Skin epidermis (tissue), 12 donors: ENCODE measurements at regions not wholly inside any gene's neighbourhood (a gene's known extent, or its start where the extent isn't known, plus 50 kb on each side); places are given as distances from the start of the nearest gene placed in this dataset.
"Not testable (repeated sequence)": the region's sequence is repeated elsewhere in the genome, so short reads cannot be mapped to it uniquely, and the experiment has no call there.

Experiments used
- H3K27ac ChIP-seq, 21 experiments: fragments of 200-600 bp; sonication (generic) in 11 of 21; one replicate each; pipeline ENCODE4 v1.5.0; 2020; ENCODE audit warnings: mild to moderate bottlenecking in 3 of 21, inconsistent platforms in 2 of 21, moderate library complexity in 2 of 21
- H3K4me3 ChIP-seq, 7 experiments: fragments of 200-600 bp; sonication (generic) in 2 of 7; one replicate each; pipeline ENCODE4 v1.5.0; 2020; ENCODE audit warnings: inconsistent platforms in 2 of 7, mild to moderate bottlenecking in 2 of 7, moderate library complexity in 1 of 7

GRCh38 chr7:152544481-152544927, 108.7 kb upstream of the KMT2C start:
- Histone ChIP-seq H3K4me3 (no peak overlapping the region), H3K27ac (no peak overlapping the region)

- Histone ChIP-seq H3K4me3 (no peak overlapping the region), H3K27ac (no peak overlapping the region)
These were observed 108.0 kb upstream of the KMT2C start for GRCh38 chr7:152543799-152544198.

DNA sequence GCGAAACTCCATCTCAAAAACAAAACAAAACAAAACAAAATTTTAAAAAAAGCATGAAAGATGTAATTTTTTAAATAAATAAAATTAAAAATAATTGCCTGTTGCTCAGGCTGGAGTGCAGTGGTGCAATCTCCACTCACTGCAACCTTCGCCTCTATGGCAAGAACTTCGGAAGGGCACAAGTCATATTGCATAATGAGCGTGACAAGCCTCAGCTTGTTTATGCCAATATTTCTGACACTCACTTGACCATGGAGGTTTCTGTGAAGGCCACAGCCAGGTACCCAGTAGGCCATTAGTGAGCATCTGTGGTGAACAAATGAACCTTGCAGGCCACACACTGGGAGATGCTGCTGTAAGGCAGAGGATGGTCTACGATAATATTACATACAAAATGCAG, 106.1 kb upstream of the KMT2C start:
- Histone ChIP-seq H3K27ac (no peak overlapping the region), H3K4me3 (no peak overlapping the region)

DNA sequence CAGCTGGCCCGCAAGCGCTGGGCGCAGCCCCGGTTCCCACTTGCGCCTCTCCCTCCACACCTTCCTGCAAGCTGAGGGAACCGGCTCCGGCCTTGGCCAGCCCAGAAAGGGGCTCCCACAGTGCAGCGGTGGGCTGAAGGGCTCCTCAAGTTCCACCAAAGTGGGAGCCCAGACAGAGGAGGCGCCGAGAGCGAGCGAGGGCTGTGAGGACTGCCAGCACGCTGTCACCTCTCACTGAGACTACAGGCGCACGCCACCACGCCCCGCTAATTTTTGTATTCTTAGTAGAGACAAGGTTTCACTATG, 103.3 kb upstream of the KMT2C start:
- not testable (repeated sequence) for H3K27ac ChIP-seq, H3K4me3 ChIP-seq

- H3K27ac ChIP-seq, result not testable (repeated sequence)
These were observed 102.8 kb upstream of the KMT2C start for GRCh38 chr7:152538346-152539189.

DNA sequence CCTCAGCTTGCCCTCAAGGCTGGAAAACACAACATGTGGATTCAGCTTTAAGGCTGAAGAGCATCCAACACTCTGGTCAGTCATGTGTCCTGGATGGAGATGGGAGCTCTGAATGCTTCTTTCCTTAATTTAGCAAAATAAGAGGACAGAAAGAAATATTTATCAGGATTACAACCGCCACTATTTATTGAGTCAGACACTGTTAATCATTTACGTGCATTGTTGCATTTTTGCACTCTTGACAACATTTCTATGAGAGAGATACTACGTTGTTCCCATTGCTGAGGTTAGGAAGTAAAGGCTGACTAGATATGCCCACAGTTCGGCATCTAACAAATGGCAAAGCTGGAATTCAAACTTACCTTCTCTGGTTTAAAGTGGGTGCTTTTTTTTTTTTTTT, 101.8 kb upstream of the KMT2C start:
- H3K4me3 ChIP-seq, result no peak overlapping the region

More at GRCh38 chr7:152538346-152539189, 102.8 kb upstream of the KMT2C start:
- not testable (repeated sequence) for H3K4me3 ChIP-seq

GRCh38 chr7:152528612-152529011, 92.8 kb upstream of the KMT2C start:
- Histone ChIP-seq H3K27ac (no peak overlapping the region), H3K4me3 (no peak overlapping the region)

More for the DNA sequence above, 101.8 kb upstream of the KMT2C start:
- H3K27ac ChIP-seq, result no peak overlapping the region

- H3K4me3 ChIP-seq, result no peak overlapping the region
- H3K27ac ChIP-seq, result no peak overlapping the region
These were observed 91.8 kb upstream of the KMT2C start for GRCh38 chr7:152527610-152528032.

- Histone ChIP-seq H3K4me3 (no peak overlapping the region), H3K27ac (no peak overlapping the region)
These were observed 88.1 kb upstream of the KMT2C start for GRCh38 chr7:152523916-152524315.

- no peak overlapping the region for H3K4me3 ChIP-seq
- H3K27ac ChIP-seq, result no peak overlapping the region
These were observed 86.8 kb upstream of the KMT2C start for GRCh38 chr7:152522571-152523067.

DNA sequence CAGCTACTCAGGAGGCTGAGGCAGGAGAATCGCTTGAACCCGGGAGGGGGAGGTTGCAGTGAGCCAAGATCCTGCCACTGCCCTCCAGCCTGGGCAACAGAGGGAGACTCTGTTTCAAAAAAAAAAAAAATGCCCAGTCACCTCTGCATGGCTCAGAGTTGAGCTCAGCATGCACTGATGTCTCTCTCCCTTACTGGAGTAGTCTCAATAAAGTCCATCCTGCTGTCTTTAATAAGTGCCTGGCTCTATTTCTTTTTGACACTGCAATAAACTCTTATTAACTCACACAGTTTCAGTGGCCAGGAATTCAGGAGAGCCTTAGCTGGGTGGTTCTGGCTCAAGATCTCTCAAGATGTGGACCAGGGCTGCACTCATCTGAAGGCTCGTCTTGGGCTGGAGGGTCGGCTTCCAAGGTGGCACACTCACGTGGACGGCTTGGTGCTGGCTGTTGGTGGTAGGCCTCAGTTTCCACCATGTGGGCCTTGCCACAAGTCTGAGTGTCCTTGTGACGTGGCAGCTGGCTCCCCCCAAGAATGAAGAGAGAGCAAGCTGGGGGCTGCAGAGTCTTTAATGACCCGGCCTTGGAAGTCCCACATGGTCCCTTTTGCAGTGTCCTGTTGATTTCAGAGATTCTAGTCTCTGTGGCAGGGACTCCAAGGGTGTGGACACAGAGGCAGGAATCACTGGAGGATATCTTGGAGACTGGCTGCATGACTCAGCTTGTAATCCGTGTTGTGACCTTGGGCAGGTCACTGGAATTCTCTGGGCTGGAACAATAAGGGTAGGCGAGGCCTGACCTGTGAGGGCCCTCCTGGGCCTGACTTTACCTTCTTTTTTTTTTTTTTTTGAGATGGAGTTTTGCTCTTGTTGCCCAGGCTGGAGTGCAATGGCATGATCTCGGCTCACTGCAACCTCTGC, 85.9 kb upstream of the KMT2C start:
- Histone ChIP-seq H3K4me3 (no peak overlapping the region), H3K27ac (no peak overlapping the region)

DNA sequence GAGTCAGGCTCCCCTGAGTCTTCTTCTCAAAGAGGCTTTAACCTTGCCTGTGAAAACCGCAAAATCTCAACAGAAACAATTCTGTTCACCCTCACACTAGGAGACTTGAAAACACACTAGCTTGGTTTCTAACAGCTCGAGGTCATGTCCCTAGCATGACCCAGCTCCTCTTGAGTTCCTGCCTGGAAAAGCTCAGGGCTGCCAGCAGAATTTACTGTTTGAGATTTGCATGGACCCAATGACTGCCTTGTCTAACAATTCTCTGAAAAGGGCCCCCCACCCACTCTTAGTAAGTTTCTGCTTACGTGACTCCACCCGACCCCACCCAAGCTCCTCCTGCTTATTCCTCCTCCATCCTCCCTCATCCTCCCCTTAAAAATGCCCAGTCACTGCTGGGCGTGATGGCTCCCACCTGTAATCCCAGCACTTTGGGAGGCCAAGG, 85.1 kb upstream of the KMT2C start:
- Histone ChIP-seq H3K27ac (no peak overlapping the region), H3K4me3 (no peak overlapping the region)

DNA sequence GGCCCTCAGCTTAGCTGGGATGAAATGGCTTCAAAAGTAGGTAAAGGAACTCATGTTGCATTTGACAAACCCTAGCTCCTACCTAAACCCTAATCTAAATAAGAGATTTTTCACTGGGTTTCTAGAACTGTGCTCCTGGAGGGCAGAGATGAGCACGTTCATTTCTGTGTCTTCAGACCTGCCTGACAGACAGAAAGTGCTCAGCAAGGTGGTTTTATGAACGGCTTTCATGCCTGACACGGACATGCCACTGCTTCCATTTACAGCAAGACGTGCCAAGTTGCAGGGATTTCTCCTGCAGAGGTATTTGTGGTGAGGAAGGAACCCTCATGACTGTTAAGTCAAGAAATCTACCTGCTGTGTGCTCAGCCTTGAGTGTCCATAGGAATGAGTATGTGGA, 83.5 kb upstream of the KMT2C start:
- no peak overlapping the region for H3K27ac ChIP-seq

GRCh38 chr7:152516216-152516615, 80.4 kb upstream of the KMT2C start:
- no peak overlapping the region for H3K27ac ChIP-seq
- no peak overlapping the region for H3K4me3 ChIP-seq

More for the DNA sequence above, 83.5 kb upstream of the KMT2C start:
- no peak overlapping the region for H3K4me3 ChIP-seq

- H3K4me3 ChIP-seq, H3K27ac ChIP-seq: not testable (repeated sequence)
These were observed 79.6 kb upstream of the KMT2C start for GRCh38 chr7:152515266-152515950.

- Histone ChIP-seq H3K4me3 (no peak overlapping the region), H3K27ac (no peak overlapping the region)
These were observed 78.9 kb upstream of the KMT2C start for GRCh38 chr7:152514771-152515105.

- no peak overlapping the region for H3K4me3 ChIP-seq
- H3K27ac ChIP-seq, result no peak overlapping the region
These were observed 78.3 kb upstream of the KMT2C start for GRCh38 chr7:152513861-152514770.

- H3K27ac ChIP-seq, result peak overlapping the region in 1 of 21 experiments; percentile 23
- no peak overlapping the region for H3K4me3 ChIP-seq
These were observed 76.9 kb upstream of the KMT2C start for GRCh38 chr7:152512706-152513105.

DNA sequence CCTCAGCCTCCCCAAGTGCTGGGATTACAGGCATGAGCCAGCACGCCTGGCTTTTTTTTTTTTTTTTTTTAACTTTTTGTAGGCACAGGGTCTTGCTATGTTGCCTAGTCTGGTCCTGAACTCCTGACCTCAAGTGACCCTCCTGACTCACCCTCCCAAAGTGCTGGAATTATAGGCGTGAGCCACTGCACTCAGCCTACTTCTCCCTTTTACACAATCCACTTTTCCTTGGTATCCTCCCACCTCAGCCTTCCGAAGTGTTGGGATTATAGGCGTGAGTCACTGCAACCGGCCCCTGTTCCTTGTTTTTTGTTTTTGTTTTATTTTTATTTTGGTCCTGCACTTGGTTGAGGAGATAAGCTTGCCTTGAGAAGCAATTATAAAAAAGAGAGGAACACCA, 75.9 kb upstream of the KMT2C start:
- no peak overlapping the region for H3K27ac ChIP-seq
- H3K4me3 ChIP-seq, result no peak overlapping the region
